ENCODE measurements at regions not wholly inside any gene's neighbourhood (a gene's known extent, or its start where the extent isn't known, plus 50 kb on each side); places are given as distances from the start of the nearest gene placed in this dataset.

GRCh38 chr18:24809173-24809950 lies 348.9 kb downstream of the HRH4 start:
- TF ChIP-seq CTCF (conservative IDR thresholded peaks at IDR 0.05; ENCODE audit: low read length) (no peak), EZH2phosphoT487 (IDR thresholded peaks at IDR 0.05; ENCODE audit: borderline replicate concordance) (no peak)

GRCh38 chr18:24810561-24811305 lies 350.3 kb downstream of the HRH4 start:
- no peaks in the 10 kb centered on the region for H3K9me2 ChIP-seq (replicated peaks; ENCODE audit: low read depth, low read length)
- H3K27me3 ChIP-seq (ENCODE audit: insufficient read depth, low read length, poor library complexity, severe bottlenecking) = no peaks in the 10 kb centered on the region
- H3K4me3 ChIP-seq (ENCODE audit: low read length, poor library complexity, severe bottlenecking) = no peak overlapping the region
- TF ChIP-seq CTCF (conservative IDR thresholded peaks at IDR 0.05; ENCODE audit: low read length) (no peak), EZH2phosphoT487 (IDR thresholded peaks at IDR 0.05; ENCODE audit: borderline replicate concordance) (no peak)
- H3K9me3 ChIP-seq (ENCODE audit: insufficient read depth, low read depth, low read length) = peaks cover 11% of the 10 kb centered on the region; the same call in 1 of the 2 replicates
- H4K20me1 ChIP-seq (ENCODE audit: insufficient read depth, low read length, poor library complexity, severe bottlenecking) = no peaks in the 10 kb centered on the region
- H2AFZ ChIP-seq (ENCODE audit: low read length) = no peak overlapping the region
- H3F3A ChIP-seq (ENCODE audit: low read depth) = no peaks in the 10 kb centered on the region; the same call in 1 of the 2 replicates
- no peaks in the 10 kb centered on the region for H3K79me2 ChIP-seq (ENCODE audit: insufficient read depth, low read length)
- H3K4me2 ChIP-seq (ENCODE audit: low read depth, low read length, poor library complexity, severe bottlenecking) = no peak overlapping the region
- H3K4me1 ChIP-seq (ENCODE audit: insufficient read depth, low read length, poor library complexity, severe bottlenecking) = peaks cover 4% of the 10 kb centered on the region
- H3K36me3 ChIP-seq (ENCODE audit: insufficient read depth, low read length) = no peaks in the 10 kb centered on the region
- no peak overlapping the region for H3K9ac ChIP-seq (ENCODE audit: low read depth, low read length, poor library complexity, severe bottlenecking)

More at GRCh38 chr18:24809173-24809950, 348.9 kb downstream of the HRH4 start:
- Histone ChIP-seq H3K4me3 (ENCODE audit: low read length, poor library complexity, severe bottlenecking) (no peak overlapping the region), H4K20me1 (ENCODE audit: insufficient read depth, low read length, poor library complexity, severe bottlenecking) (no peaks in the 10 kb centered on the region), H3K4me2 (ENCODE audit: low read depth, low read length, poor library complexity, severe bottlenecking) (no peak overlapping the region), H3K27me3 (ENCODE audit: insufficient read depth, low read length, poor library complexity, severe bottlenecking) (no peaks in the 10 kb centered on the region), H3K79me2 (ENCODE audit: insufficient read depth, low read length) (no peaks in the 10 kb centered on the region), H2AFZ (ENCODE audit: low read length) (no peak overlapping the region), H3K36me3 (ENCODE audit: insufficient read depth, low read length) (no peaks in the 10 kb centered on the region), H3K9me3 (ENCODE audit: insufficient read depth, low read depth, low read length) (peaks cover 11% of the 10 kb centered on the region; the same call in 1 of the 2 replicates), H3K4me1 (ENCODE audit: insufficient read depth, low read length, poor library complexity, severe bottlenecking) (peaks cover 4% of the 10 kb centered on the region), H3K9ac (ENCODE audit: low read depth, low read length, poor library complexity, severe bottlenecking) (no peak overlapping the region), H3K9me2 (replicated peaks; ENCODE audit: low read depth, low read length) (no peaks in the 10 kb centered on the region), H3F3A (ENCODE audit: low read depth) (no peaks in the 10 kb centered on the region; the same call in 1 of the 2 replicates)

GRCh38 chr18:24811950-24812681 lies 351.7 kb downstream of the HRH4 start:
- H3F3A ChIP-seq (ENCODE audit: low read depth) = no peaks in the 10 kb centered on the region; the same call in 1 of the 2 replicates
- H3K27me3 ChIP-seq (ENCODE audit: insufficient read depth, low read length, poor library complexity, severe bottlenecking) = no peaks in the 10 kb centered on the region
- no peaks in the 10 kb centered on the region for H3K79me2 ChIP-seq (ENCODE audit: insufficient read depth, low read length)
- H4K20me1 ChIP-seq (ENCODE audit: insufficient read depth, low read length, poor library complexity, severe bottlenecking) = no peaks in the 10 kb centered on the region
- no peak overlapping the region for H2AFZ ChIP-seq (ENCODE audit: low read length)
- no peak overlapping the region for H3K4me2 ChIP-seq (ENCODE audit: low read depth, low read length, poor library complexity, severe bottlenecking)
- H3K9ac ChIP-seq (ENCODE audit: low read depth, low read length, poor library complexity, severe bottlenecking) = no peak overlapping the region
- no peaks in the 10 kb centered on the region for H3K36me3 ChIP-seq (ENCODE audit: insufficient read depth, low read length)
- TF ChIP-seq EZH2phosphoT487 (IDR thresholded peaks at IDR 0.05; ENCODE audit: borderline replicate concordance) (no peak), CTCF (conservative IDR thresholded peaks at IDR 0.05; ENCODE audit: low read length) (no peak)
- H3K4me3 ChIP-seq (ENCODE audit: low read length, poor library complexity, severe bottlenecking) = no peak overlapping the region
- no peaks in the 10 kb centered on the region for H3K9me2 ChIP-seq (replicated peaks; ENCODE audit: low read depth, low read length)
- H3K4me1 ChIP-seq (ENCODE audit: insufficient read depth, low read length, poor library complexity, severe bottlenecking) = peaks cover 4% of the 10 kb centered on the region
- peaks cover 10% of the 10 kb centered on the region; the same call in 1 of the 2 replicates for H3K9me3 ChIP-seq (ENCODE audit: insufficient read depth, low read depth, low read length)

All from Loucy (cell line).